Breast epithelium (tissue), 3 donors: ENCODE measurements at regions not wholly inside any gene's neighbourhood (a gene's known extent, or its start where the extent isn't known, plus 50 kb on each side); places are given as distances from the start of the nearest gene placed in this dataset.

ENCODE experiments used
- POLR2A ChIP-seq: fragments of 450-650 bp; IDR thresholded peaks from one replicate; pipeline ENCODE4 v1.6.1; 2016; ENCODE audit warnings: antibody characterized with exemption, mild to moderate bottlenecking, moderate library complexity
- TF ChIP-seq, protein P1 (sequence below), 3 donors: fragments of 450-650 bp; IDR thresholded peaks; one replicate each; pipeline ENCODE4 v1.5.1; 2016 to 2017; ENCODE audit warnings: antibody characterized with exemption in 3 of 3, mild to moderate bottlenecking in 3 of 3, moderate library complexity in 3 of 3

DNA sequence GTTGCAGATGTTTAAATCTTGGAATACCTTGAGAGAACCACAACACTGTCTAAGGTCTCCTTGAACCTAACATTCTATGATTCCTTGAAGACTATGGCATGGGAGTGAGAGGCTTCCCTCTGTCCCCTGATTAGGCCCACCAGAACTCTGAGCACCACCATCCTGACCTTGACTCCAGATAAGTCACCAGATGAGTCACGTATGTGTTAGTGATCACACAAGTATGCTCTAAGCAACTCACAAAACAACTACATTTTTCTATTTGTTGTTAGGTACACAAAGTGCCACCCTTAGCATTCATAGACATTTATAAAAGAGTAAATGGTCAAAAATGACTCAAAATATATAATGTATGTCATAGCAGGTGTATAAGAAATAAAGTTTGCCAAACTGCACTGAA is 252.9 kb upstream of the CXXC4 start:
- TF ChIP-seq, protein P1, sequence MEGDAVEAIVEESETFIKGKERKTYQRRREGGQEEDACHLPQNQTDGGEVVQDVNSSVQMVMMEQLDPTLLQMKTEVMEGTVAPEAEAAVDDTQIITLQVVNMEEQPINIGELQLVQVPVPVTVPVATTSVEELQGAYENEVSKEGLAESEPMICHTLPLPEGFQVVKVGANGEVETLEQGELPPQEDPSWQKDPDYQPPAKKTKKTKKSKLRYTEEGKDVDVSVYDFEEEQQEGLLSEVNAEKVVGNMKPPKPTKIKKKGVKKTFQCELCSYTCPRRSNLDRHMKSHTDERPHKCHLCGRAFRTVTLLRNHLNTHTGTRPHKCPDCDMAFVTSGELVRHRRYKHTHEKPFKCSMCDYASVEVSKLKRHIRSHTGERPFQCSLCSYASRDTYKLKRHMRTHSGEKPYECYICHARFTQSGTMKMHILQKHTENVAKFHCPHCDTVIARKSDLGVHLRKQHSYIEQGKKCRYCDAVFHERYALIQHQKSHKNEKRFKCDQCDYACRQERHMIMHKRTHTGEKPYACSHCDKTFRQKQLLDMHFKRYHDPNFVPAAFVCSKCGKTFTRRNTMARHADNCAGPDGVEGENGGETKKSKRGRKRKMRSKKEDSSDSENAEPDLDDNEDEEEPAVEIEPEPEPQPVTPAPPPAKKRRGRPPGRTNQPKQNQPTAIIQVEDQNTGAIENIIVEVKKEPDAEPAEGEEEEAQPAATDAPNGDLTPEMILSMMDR (IDR thresholded peaks at IDR 0.05) = no peak
- no peak for TF ChIP-seq POLR2A
